Calu3 (cell line): ENCODE measurements at regions not wholly inside any gene's neighbourhood (a gene's known extent, or its start where the extent isn't known, plus 50 kb on each side); places are given as distances from the start of the nearest gene placed in this dataset.

ENCODE experiments used
- BruUV-seq: library from RNA; stranded (reverse); fragments of 400-500 nt; replicated peaks from 2 replicates; lab custom pipeline; 2021; lab: Mats Ljungman, UMichigan
- CTCF ChIA-PET: fragments of 300-600 bp; sonication (Branson Sonifier 250); formaldehyde crosslinking; loops from one replicate; lab custom pipeline; 2022; ENCODE audit warnings: antibody characterized with exemption; lab: Charles Lee
- DNase-seq: peaks from one replicate; pipeline ENCODE4 v3.0.0; 2022
- H3K27ac Mint-ChIP-seq: one replicate; pipeline ENCODE4 v1.8.0; 2022; ENCODE audit warnings: mixed read lengths; ENCODE audit not compliant: unreplicated experiment
- H3K27me3 Mint-ChIP-seq: one replicate; pipeline ENCODE4 v1.8.0; 2022; ENCODE audit warnings: mixed read lengths; ENCODE audit not compliant: unreplicated experiment
- H3K36me3 Mint-ChIP-seq: one replicate; pipeline ENCODE4 v1.8.0; 2022; ENCODE audit warnings: mild to moderate bottlenecking, moderate library complexity, mixed read lengths; ENCODE audit not compliant: insufficient read depth, unreplicated experiment
- H3K4me1 Mint-ChIP-seq: one replicate; pipeline ENCODE4 v1.8.0; 2022; ENCODE audit warnings: mild to moderate bottlenecking, low read depth, mixed read lengths; ENCODE audit not compliant: unreplicated experiment
- H3K4me3 Mint-ChIP-seq: one replicate; pipeline ENCODE4 v1.8.0; 2022; ENCODE audit warnings: mild to moderate bottlenecking, low read depth, moderate library complexity, mixed read lengths; ENCODE audit not compliant: unreplicated experiment
- H3K9me3 Mint-ChIP-seq: one replicate; pipeline ENCODE4 v1.8.0; 2022; ENCODE audit warnings: low read depth, mixed read lengths; ENCODE audit not compliant: unreplicated experiment
- intact Hi-C: fragments of 100-400 bp; cut with micrococcal nuclease; formaldehyde crosslinking; loops from one replicate; pipeline ENCODE4 v1.10.0; 2022; ENCODE audit not compliant: unreplicated experiment
- TF ChIP-seq, protein P1 (sequence below): fragments of 200-600 bp; IDR thresholded peaks from one replicate; pipeline ENCODE4 v1.8.0; 2022; ENCODE audit warnings: antibody characterized with exemption; ENCODE audit not compliant: unreplicated experiment

DNA sequence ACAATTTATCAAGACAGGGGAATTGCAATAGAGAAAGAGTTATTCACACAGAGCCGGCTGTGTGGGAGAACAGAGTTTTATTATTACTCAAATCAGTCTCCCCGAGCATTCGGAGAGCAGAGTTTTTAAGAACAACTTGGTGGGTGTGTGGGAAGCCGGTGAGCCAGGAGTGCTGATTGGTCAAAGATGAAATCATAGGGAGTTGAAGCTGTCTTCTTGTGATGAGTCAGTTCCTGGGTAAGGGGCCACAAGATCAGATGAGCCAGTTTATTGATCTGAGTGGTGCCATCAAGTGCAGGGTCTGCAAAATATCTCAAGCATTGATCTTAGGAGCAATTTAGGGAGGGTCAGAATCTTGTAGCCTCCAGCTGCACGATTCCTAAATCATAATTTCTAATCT, 50.0 kb upstream of the ECI2 start:
- no peaks in the 10 kb centered on the region for H3K36me3 Mint-ChIP-seq
- intact Hi-C loops = no loop called here
- no peak overlapping the region for H3K4me3 Mint-ChIP-seq
- TF ChIP-seq, protein P1, sequence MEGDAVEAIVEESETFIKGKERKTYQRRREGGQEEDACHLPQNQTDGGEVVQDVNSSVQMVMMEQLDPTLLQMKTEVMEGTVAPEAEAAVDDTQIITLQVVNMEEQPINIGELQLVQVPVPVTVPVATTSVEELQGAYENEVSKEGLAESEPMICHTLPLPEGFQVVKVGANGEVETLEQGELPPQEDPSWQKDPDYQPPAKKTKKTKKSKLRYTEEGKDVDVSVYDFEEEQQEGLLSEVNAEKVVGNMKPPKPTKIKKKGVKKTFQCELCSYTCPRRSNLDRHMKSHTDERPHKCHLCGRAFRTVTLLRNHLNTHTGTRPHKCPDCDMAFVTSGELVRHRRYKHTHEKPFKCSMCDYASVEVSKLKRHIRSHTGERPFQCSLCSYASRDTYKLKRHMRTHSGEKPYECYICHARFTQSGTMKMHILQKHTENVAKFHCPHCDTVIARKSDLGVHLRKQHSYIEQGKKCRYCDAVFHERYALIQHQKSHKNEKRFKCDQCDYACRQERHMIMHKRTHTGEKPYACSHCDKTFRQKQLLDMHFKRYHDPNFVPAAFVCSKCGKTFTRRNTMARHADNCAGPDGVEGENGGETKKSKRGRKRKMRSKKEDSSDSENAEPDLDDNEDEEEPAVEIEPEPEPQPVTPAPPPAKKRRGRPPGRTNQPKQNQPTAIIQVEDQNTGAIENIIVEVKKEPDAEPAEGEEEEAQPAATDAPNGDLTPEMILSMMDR = no peak
- BruUV-seq = no TSS peak
- H3K27me3 Mint-ChIP-seq = peaks cover 16% of the 10 kb centered on the region
- no peak for DNase-seq
- peaks cover 3% of the 10 kb centered on the region for H3K9me3 Mint-ChIP-seq
- CTCF ChIA-PET = no interaction called here
- H3K4me1 Mint-ChIP-seq = no peaks in the 10 kb centered on the region
- no peak overlapping the region for H3K27ac Mint-ChIP-seq
